Mucosa of descending colon (tissue), 3 donors: ENCODE measurements at regions not wholly inside any gene's neighbourhood (a gene's known extent, or its start where the extent isn't known, plus 50 kb on each side); places are given as distances from the start of the nearest gene placed in this dataset.

Experiments used
- ATAC-seq: fragments of 200-7000 bp; cut with Tn5 transposase; one replicate; pipeline ENCODE4 v1.9.1; 2020; ENCODE audit warnings: mild to moderate bottlenecking, moderate library complexity
- DNase-seq, 3 donors: peaks; one replicate each; pipeline ENCODE4 v3.0.0-alpha.2; 2020
- H3K36me3 ChIP-seq: fragments of 200-600 bp; one replicate; pipeline ENCODE4 v1.8.0; 2021; ENCODE audit warnings: low read depth, mild to moderate bottlenecking
- H3K4me1 ChIP-seq: fragments of 200-600 bp; one replicate; pipeline ENCODE4 v1.8.0; 2021; ENCODE audit warnings: low read depth, mild to moderate bottlenecking
- H3K4me3 ChIP-seq: fragments of 200-600 bp; one replicate; pipeline ENCODE4 v1.8.0; 2021; ENCODE audit warnings: mild to moderate bottlenecking
- H3K9me3 ChIP-seq: fragments of 200-600 bp; one replicate; pipeline ENCODE4 v1.8.0; 2021; ENCODE audit warnings: mild to moderate bottlenecking
- intact Hi-C, 2 donors: fragments of 100-400 bp; cut with DNase I in 1 of 2; cut with micrococcal nuclease in 1 of 2; formaldehyde crosslinking; loops; one replicate each; pipeline versions ENCODE4 v1.11.0 to v1.11.1; 2022; cut with DNase I, micrococcal nuclease
- TF ChIP-seq, protein P1 (sequence below): fragments of 200-600 bp; IDR thresholded peaks from one replicate; pipeline ENCODE4 v1.8.0; 2022; ENCODE audit warnings: antibody characterized with exemption, mild to moderate bottlenecking
- donor health status: DM: no; HTN: no; CAD: no; lungs with moderate emphysema.
- donor health status: DM: no; HTN: no; CAD: no.
- donor health status: DM: no; HTN: yes; CAD: no.

DNA sequence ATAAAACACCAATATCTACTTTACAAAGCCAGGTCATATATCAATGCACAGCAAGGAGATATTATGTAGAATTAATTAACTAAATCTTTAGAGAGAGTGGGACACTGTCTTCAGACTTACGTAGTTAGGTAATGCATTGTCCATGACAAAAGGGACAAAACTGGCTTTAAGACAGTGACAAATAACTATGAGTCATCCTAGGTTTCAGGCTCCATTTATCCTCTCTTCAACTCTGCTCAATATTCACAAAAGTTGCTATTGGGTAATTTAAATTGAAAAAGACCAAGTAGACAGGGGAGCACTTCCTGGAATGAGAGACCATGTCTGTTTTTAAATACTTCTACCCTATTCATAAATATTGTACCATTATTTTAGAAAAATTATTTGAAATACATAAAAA, 464.5 kb downstream of the ARL4A start:
- Histone ChIP-seq H3K4me1 (no peaks in the 10 kb centered on the region), H3K9me3 (no peaks in the 10 kb centered on the region), H3K36me3 (no peaks in the 10 kb centered on the region), H3K4me3 (no peak overlapping the region)
- TF ChIP-seq, protein P1, sequence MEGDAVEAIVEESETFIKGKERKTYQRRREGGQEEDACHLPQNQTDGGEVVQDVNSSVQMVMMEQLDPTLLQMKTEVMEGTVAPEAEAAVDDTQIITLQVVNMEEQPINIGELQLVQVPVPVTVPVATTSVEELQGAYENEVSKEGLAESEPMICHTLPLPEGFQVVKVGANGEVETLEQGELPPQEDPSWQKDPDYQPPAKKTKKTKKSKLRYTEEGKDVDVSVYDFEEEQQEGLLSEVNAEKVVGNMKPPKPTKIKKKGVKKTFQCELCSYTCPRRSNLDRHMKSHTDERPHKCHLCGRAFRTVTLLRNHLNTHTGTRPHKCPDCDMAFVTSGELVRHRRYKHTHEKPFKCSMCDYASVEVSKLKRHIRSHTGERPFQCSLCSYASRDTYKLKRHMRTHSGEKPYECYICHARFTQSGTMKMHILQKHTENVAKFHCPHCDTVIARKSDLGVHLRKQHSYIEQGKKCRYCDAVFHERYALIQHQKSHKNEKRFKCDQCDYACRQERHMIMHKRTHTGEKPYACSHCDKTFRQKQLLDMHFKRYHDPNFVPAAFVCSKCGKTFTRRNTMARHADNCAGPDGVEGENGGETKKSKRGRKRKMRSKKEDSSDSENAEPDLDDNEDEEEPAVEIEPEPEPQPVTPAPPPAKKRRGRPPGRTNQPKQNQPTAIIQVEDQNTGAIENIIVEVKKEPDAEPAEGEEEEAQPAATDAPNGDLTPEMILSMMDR = no peak
- DNase-seq = no peak
- intact Hi-C loops = no loop called here
- no peak for ATAC-seq

DNA sequence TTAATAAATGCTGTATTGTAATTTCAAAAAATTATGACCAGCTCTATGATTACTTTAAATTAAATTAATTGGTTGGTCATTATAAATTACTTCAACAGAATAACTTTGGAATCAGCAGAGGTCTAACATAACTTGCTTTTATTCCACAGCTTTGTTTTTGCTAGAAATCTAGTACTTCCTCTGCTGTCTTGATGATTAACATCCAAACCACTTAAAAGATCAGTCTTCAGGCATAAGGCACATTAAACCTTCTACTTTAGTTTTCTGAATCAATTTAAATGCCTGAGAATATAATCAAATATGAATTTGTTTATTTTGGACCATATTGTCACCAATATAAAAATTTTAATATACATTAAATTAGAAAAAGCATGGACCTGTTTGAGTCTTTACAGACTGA, 465.3 kb downstream of the ARL4A start:
- intact Hi-C loops = no loop called here
- TF ChIP-seq, protein P1 = no peak
- Histone ChIP-seq H3K36me3 (no peaks in the 10 kb centered on the region), H3K4me1 (no peaks in the 10 kb centered on the region), H3K4me3 (no peak overlapping the region), H3K9me3 (no peaks in the 10 kb centered on the region)
- ATAC-seq (no peak), DNase-seq (no peak)

DNA sequence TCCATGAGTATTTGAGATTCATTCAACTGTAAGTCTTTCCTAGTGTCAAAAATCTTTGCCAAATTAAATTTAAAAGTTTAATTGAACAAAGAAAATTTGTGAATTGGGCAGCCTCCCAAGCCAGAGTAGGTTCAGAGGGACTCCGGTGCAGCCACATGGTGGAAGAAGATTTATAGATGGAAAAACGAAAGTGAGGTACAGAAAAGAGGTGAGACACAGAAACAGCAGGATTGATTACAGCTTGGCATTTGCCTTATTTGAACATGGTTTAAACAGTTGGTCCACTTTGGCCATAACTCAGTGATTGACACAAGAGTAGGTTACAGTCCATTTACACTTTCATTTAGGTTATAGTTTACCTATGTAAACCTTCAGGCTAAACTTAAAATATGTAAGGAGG, 465.8 kb downstream of the ARL4A start:
- Histone ChIP-seq H3K4me1 (no peaks in the 10 kb centered on the region), H3K4me3 (no peak overlapping the region), H3K9me3 (no peaks in the 10 kb centered on the region), H3K36me3 (no peaks in the 10 kb centered on the region)
- DNase-seq (no peak), ATAC-seq (no peak)
- TF ChIP-seq, protein P1 = no peak
- intact Hi-C loops = no loop called here

DNA sequence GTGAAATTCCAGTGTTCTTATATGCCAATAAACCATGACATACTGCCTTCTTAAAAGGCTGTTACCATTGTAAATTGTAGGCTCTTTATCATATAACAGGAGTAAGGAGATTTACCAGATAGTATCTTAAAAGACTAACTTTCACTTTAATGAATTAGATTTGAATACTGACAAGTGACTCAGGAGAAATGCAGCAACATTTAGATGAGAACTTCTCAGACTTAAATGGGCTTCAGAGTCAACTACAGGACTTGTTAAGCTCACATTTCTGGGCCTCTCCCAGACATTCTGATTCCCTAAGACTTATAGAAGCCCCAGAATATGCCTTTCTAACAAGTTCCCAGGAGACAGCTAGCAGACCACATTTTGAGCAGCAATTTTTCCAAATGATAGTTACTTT, 466.3 kb downstream of the ARL4A start:
- H3K9me3 ChIP-seq = no peaks in the 10 kb centered on the region
- DNase-seq = no peak

DNA sequence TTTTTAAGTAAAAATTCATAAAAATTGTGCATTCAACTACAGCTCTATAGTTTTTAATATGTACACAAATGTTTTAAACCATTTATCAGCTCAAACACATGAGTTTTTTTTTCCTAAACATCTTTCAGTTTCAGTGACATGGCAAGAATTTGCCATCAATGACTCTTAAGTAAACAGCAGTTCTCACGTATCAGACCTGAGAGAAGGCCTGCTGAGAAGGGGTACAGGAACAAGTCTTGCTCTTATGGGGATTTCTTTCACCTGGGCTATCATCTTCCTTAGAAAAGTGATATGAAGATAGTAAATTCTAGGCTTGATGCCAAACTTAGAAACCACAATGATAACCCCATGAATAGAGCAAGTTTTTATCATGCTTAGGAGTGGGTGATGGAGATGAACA, 467.8 kb downstream of the ARL4A start:
- ATAC-seq (no peak), DNase-seq (no peak)
- intact Hi-C loops = no loop called here
- TF ChIP-seq, protein P1 = no peak
- no peak overlapping the region for H3K4me3 ChIP-seq
- H3K36me3 ChIP-seq = no peaks in the 10 kb centered on the region
- no peaks in the 10 kb centered on the region for H3K9me3 ChIP-seq
- no peaks in the 10 kb centered on the region for H3K4me1 ChIP-seq

More for the DNA sequence above, 466.3 kb downstream of the ARL4A start:
- no peak for ATAC-seq
- Histone ChIP-seq H3K4me1 (no peaks in the 10 kb centered on the region), H3K4me3 (no peak overlapping the region), H3K36me3 (no peaks in the 10 kb centered on the region)
- TF ChIP-seq, protein P1 = no peak
- intact Hi-C loops = no loop called here

DNA sequence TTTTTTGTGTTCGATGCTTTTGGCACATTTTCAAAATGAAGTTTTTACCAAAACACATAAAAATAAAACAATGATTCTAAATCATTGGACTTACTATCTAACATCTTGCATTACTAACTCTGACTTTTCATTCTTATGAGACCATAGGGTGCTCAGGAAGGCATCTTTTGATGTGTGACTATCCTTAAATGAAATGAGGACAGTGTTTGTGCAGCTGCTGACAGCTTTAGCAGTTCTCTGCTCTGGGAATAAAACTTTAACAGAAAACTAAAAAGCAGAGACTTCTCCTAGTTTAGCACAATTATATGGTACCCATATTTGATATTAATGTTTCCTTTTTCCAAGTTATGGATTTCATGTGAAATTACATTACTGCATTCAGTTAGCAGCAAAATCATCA, 471.6 kb downstream of the ARL4A start:
- TF ChIP-seq, protein P1 = no peak
- no peak overlapping the region for H3K4me3 ChIP-seq
- H3K4me1 ChIP-seq = no peaks in the 10 kb centered on the region

More for the DNA sequence above, 471.6 kb downstream of the ARL4A start:
- Histone ChIP-seq H3K36me3 (no peaks in the 10 kb centered on the region), H3K9me3 (no peaks in the 10 kb centered on the region)
- no peak for DNase-seq
- ATAC-seq = no peak
- intact Hi-C loops = no loop called here
